ENCODE measurements at regions not wholly inside any gene's neighbourhood (a gene's known extent, or its start where the extent isn't known, plus 50 kb on each side); places are given as distances from the start of the nearest gene placed in this dataset.

DNA sequence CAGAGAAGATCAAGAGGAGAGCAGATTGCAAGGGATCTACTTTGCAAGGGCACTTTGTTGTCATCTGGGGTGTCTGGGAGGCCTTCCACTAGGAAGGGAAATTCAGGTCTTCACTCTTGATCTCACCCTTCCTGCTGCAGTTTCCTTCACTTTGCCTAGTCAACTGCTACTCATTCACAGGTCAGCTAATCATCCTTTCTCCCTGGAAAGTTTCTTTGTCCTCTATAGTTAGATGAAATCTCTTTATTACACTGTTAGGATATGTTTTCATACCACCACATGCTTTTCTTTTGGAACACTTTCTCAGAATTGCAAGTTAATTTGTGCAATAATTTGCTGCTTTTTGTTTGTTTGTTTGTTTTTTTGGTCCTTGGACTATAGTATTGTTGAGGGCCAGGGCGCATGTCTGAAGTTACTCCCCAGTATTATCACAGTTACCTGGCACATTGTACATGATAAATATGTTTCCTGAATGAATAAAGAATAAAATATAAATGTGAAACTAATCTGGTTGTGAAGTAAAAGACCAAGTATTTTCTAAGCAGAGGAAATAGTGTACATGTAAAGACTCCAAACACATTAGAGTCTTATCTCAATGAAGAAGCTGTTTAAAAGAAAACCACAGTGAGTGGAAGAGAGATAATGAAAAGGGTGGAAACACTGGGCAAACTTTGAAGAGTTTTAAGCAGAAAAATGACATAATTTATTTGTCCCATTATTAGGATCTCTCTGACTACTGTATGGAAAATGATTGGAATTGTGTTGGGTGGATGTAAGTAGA is 139.9 kb upstream of the DGKB start:
- 78 to 100% (median 91%) methylated on average over 1 of the region's 1 CpG; no CpG with 5 or more reads in 3 of the 10 experiments for WGBS, 10 experiments
- H3K4me1 ChIP-seq (replicated peaks in 1 of 2), result no peaks in the 10 kb centered on the region
- no peak overlapping the region for H3K27ac ChIP-seq
- no peak overlapping the region for H3K4me3 ChIP-seq
- in situ Hi-C loops (cut with MboI; ENCODE audit: low pct_unique_long_range_greater_than_20kb in 2 of 9, low sequenced_read_pairs in 9 of 9, unreplicated experiment in 9 of 9), result no loop called here
- ATAC-seq (replicated peaks in 6 of 8), result no peak

DNA sequence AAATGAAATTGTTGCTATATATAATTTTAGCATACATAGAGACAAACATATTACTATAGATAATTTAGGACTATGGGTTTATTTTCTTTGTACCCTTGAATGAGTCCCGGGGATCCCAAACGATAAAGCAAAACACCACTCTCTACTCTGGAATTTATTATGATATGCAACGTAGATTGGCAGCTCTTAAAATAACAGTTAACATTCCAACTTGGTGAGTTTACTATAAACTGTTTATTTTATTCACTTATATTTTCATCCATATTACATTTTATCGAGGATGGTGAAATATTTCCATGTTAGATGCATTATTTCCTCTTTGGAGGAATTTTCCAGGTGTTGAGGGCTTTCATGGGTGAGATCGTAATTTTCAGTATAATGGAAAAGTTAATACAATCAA is 138.7 kb upstream of the DGKB start:
- Histone ChIP-seq H3K4me3 (no peak overlapping the region), H3K27ac (no peak overlapping the region), H3K4me1 (replicated peaks in 1 of 2) (no peaks in the 10 kb centered on the region)
- in situ Hi-C loops (cut with MboI; ENCODE audit: low pct_unique_long_range_greater_than_20kb in 2 of 9, low sequenced_read_pairs in 9 of 9, unreplicated experiment in 9 of 9), result no loop called here
- 58 to 100% (median 90%) methylated on average over 1 to 5 of the region's 5 CpGs for WGBS, 10 experiments
- no peak for ATAC-seq (replicated peaks in 6 of 8)

DNA sequence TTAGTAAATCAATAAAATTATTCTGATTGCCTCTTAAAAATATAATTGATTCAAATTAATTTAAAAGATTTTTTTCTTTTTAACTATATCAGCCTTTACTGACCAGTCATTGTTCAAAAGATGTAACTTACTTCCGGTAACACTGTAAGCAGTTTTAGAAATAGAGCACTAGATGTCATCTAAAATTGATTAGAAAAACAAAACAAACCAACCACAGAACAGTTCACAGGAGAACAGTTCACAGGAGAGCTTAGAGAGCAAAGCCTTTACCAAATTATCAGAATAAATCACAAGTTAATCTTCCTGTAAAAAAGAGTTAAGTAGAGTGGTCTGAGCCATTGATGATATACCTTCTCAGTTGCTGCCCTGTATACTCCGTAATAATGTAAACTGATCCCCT is 133.3 kb upstream of the DGKB start:
- no peak for ATAC-seq (replicated peaks in 6 of 8)
- H3K4me1 ChIP-seq (replicated peaks in 1 of 2), result no peaks in the 10 kb centered on the region
- in situ Hi-C loops (cut with MboI; ENCODE audit: low pct_unique_long_range_greater_than_20kb in 2 of 9, low sequenced_read_pairs in 9 of 9, unreplicated experiment in 9 of 9), result no loop called here
- no peak overlapping the region for H3K27ac ChIP-seq
- no peak overlapping the region for H3K4me3 ChIP-seq
- WGBS, 10 experiments, result 63 to 100% (median 92%) methylated on average over 1 to 2 of the region's 2 CpGs

- Histone ChIP-seq H3K4me3 (no peak overlapping the region), H3K27ac (no peak overlapping the region), H3K4me1 (replicated peaks in 1 of 2) (no peaks in the 10 kb centered on the region)
- peak in 2 of 8 experiments; percentile 29 to 59 for ATAC-seq (replicated peaks in 6 of 8)
- WGBS, 10 experiments, result 20 to 100% (median 86%) methylated on average over 1 to 2 of the region's 2 CpGs; no CpG with 5 or more reads in 4 of the 10 experiments
- in situ Hi-C loops (cut with MboI; ENCODE audit: low pct_unique_long_range_greater_than_20kb in 2 of 9, low sequenced_read_pairs in 9 of 9, unreplicated experiment in 9 of 9), result no loop called here
These were observed 130.5 kb upstream of the DGKB start for GRCh38 chr7:15033039-15033438.

DNA sequence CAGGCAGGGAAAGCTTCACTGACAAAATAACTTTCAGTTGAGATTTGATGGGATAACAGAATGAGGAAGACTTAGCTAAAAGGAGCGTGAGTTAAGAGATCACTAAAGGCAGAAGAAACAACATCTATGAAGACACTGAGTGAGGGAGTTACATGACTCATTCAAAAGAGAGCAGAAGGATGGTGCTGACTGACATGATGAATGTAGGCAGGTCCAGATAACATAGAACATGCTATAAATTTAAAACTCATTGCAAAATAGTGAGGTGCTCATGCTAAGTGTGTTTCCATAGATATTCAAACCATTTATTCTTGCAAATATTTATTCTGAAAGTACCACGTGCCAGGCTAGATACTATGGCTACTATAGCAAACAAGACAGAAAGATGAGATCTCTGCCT is 116.4 kb upstream of the DGKB start:
- WGBS, 10 experiments, result 0 to 83% (median 40%) methylated on average over 1 to 2 of the region's 2 CpGs; no CpG with 5 or more reads in 1 of the 10 experiments
- Histone ChIP-seq H3K4me1 (replicated peaks in 1 of 2) (peaks cover 5 to 6% of the 10 kb centered on the region in 2 donors), H3K27ac (no peak overlapping the region), H3K4me3 (no peak overlapping the region)
- in situ Hi-C loops (cut with MboI; ENCODE audit: low pct_unique_long_range_greater_than_20kb in 2 of 9, low sequenced_read_pairs in 9 of 9, unreplicated experiment in 9 of 9), result loop anchor here in 6 of 9 experiments (10.0 to 25.0 kb wide), 3 partner anchors 282 to 307 kb away; no protein-coding TSS in a partner anchor
- no peak for ATAC-seq (replicated peaks in 6 of 8)

- peak in 3 of 8 experiments; percentile 28 to 35 (median 35) for ATAC-seq (replicated peaks in 6 of 8)
These were observed 114.2 kb upstream of the DGKB start for GRCh38 chr7:15016766-15017165.

GRCh38 chr7:15016315-15016667 is 113.7 kb upstream of the DGKB start:
- ATAC-seq (replicated peaks in 6 of 8), result no peak
- 0 to 88% (median 22%) methylated on average over 1 to 4 of the region's 4 CpGs for WGBS, 10 experiments
- no peak overlapping the region for H3K4me3 ChIP-seq
- in situ Hi-C loops (cut with MboI; ENCODE audit: low pct_unique_long_range_greater_than_20kb in 2 of 9, low sequenced_read_pairs in 9 of 9, unreplicated experiment in 9 of 9), result loop anchor here in 6 of 9 experiments (10.0 to 25.0 kb wide), 3 partner anchors 279 to 304 kb away; no protein-coding TSS in a partner anchor
- no peak overlapping the region for H3K27ac ChIP-seq
- H3K4me1 ChIP-seq (replicated peaks in 1 of 2), result peaks cover 5 to 6% of the 10 kb centered on the region in 2 donors

More at GRCh38 chr7:15016766-15017165, 114.2 kb upstream of the DGKB start:
- Histone ChIP-seq H3K27ac (no peak overlapping the region), H3K4me1 (replicated peaks in 1 of 2) (peaks cover 5 to 6% of the 10 kb centered on the region in 2 donors), H3K4me3 (no peak overlapping the region)
- 0 to 85% (median 33%) methylated on average over 1 to 2 of the region's 2 CpGs; no CpG with 5 or more reads in 4 of the 10 experiments for WGBS, 10 experiments
- in situ Hi-C loops (cut with MboI; ENCODE audit: low pct_unique_long_range_greater_than_20kb in 2 of 9, low sequenced_read_pairs in 9 of 9, unreplicated experiment in 9 of 9), result loop anchor here in 6 of 9 experiments (10.0 to 25.0 kb wide), 3 partner anchors 279 to 304 kb away; no protein-coding TSS in a partner anchor

- no peak overlapping the region for H3K27ac ChIP-seq
- peaks cover 5 to 6% of the 10 kb centered on the region in 2 donors for H3K4me1 ChIP-seq (replicated peaks in 1 of 2)
- H3K4me3 ChIP-seq, result peak overlapping the region; percentile 2 to 22 (median 14)
- in situ Hi-C loops (cut with MboI; ENCODE audit: low pct_unique_long_range_greater_than_20kb in 2 of 9, low sequenced_read_pairs in 9 of 9, unreplicated experiment in 9 of 9), result loop anchor here in 6 of 9 experiments (10.0 to 25.0 kb wide), 3 partner anchors 278 to 303 kb away; no protein-coding TSS in a partner anchor
- 0 to 33% (median 6%) methylated on average over 1 to 6 of the region's 8 CpGs; no CpG with 5 or more reads in 1 of the 10 experiments for WGBS, 10 experiments
- peak; percentile 62 to 95 (median 92) for ATAC-seq (replicated peaks in 6 of 8)
These were observed 113.2 kb upstream of the DGKB start for GRCh38 chr7:15015545-15016314.

DNA sequence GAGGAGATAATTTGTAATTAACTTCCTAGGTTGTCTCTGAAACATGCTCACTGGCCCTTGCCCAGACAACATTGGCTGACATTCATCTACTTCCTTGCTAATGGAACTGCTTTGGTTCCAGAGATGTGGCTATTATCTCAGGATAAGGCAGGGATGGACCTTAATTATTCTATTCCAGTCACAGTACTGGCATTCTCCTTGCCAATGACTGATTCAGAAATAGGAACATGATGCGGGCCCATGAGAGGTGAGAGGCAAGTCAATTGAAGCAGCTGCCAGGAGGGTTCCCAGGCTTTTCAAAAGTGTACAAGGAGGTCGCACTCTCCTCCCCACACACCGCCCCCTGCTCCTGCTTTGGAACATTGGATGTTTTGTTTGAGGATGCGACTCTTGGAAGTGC is 109.6 kb upstream of the DGKB start:
- Histone ChIP-seq H3K4me3 (no peak overlapping the region), H3K4me1 (replicated peaks in 1 of 2) (peaks cover 5 to 6% of the 10 kb centered on the region in 2 donors), H3K27ac (no peak overlapping the region)
- WGBS, 10 experiments, result 0 to 96% (median 82%) methylated on average over 1 to 4 of the region's 4 CpGs; no CpG with 5 or more reads in 2 of the 10 experiments
- in situ Hi-C loops (cut with MboI; ENCODE audit: low pct_unique_long_range_greater_than_20kb in 2 of 9, low sequenced_read_pairs in 9 of 9, unreplicated experiment in 9 of 9), result loop anchor here in 6 of 9 experiments (10.0 to 25.0 kb wide), 3 partner anchors 275 to 300 kb away; no protein-coding TSS in a partner anchor
- no peak for ATAC-seq (replicated peaks in 6 of 8)

DNA sequence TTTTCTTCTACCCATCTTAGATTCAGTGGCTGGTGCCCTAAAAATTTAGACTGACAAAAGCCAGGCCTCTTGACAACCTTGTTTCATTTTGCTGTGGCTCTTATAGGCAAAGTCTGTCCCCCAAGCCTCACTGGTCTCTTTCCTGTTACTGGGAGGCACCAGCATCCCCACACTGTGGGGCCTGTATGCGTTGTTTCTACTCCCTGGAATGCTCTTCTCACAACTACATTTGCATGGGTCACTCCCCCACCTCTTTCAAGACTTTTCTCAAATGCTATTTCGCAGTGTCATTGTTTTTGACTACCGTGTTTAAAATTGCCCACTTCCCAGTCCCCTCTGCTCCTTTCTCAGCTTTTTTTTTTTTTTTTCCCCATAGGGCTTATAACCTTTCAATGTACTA is 108.7 kb upstream of the DGKB start:
- H3K4me1 ChIP-seq (replicated peaks in 1 of 2), result peaks cover 5 to 6% of the 10 kb centered on the region in 2 donors
- H3K27ac ChIP-seq, result no peak overlapping the region
- 45 to 73% (median 59%) methylated on average over 2 to 3 of the region's 3 CpGs; no CpG with 5 or more reads in 1 of the 10 experiments for WGBS, 10 experiments
- ATAC-seq (replicated peaks in 6 of 8), result peak in 2 of 8 experiments; percentile 59 to 66
- in situ Hi-C loops (cut with MboI; ENCODE audit: low pct_unique_long_range_greater_than_20kb in 2 of 9, low sequenced_read_pairs in 9 of 9, unreplicated experiment in 9 of 9), result loop anchor here in 6 of 9 experiments (10.0 to 25.0 kb wide), 3 partner anchors 274 to 299 kb away; no protein-coding TSS in a partner anchor
- no peak overlapping the region for H3K4me3 ChIP-seq

- H3K4me1 ChIP-seq (replicated peaks in 1 of 2), result no peaks in the 10 kb centered on the region
- peak in 1 of 8 experiments; percentile 29 for ATAC-seq (replicated peaks in 6 of 8)
- no peak overlapping the region for H3K27ac ChIP-seq
- in situ Hi-C loops (cut with MboI; ENCODE audit: low pct_unique_long_range_greater_than_20kb in 2 of 9, low sequenced_read_pairs in 9 of 9, unreplicated experiment in 9 of 9), result loop anchor here in 5 of 9 experiments (25.0 kb wide), 2 partner anchors 270 to 295 kb away; no protein-coding TSS in a partner anchor
- no peak overlapping the region for H3K4me3 ChIP-seq
- 20 to 100% (median 90%) methylated on average over 1 to 5 of the region's 5 CpGs; no CpG with 5 or more reads in 1 of the 10 experiments for WGBS, 10 experiments
These were observed 105.0 kb upstream of the DGKB start for GRCh38 chr7:15007507-15007906.

GRCh38 chr7:15005672-15006071 is 103.1 kb upstream of the DGKB start:
- in situ Hi-C loops (cut with MboI; ENCODE audit: low pct_unique_long_range_greater_than_20kb in 2 of 9, low sequenced_read_pairs in 9 of 9, unreplicated experiment in 9 of 9), result loop anchor here in 5 of 9 experiments (25.0 kb wide), 2 partner anchors 268 to 293 kb away; no protein-coding TSS in a partner anchor
- Histone ChIP-seq H3K27ac (no peak overlapping the region), H3K4me1 (replicated peaks in 1 of 2) (no peaks in the 10 kb centered on the region), H3K4me3 (no peak overlapping the region)
- 55 to 100% (median 89%) methylated on average over 1 to 5 of the region's 5 CpGs for WGBS, 10 experiments
- no peak for ATAC-seq (replicated peaks in 6 of 8)
